ENCODE measurements at regions not wholly inside any gene's neighbourhood (a gene's known extent, or its start where the extent isn't known, plus 50 kb on each side); places are given as distances from the start of the nearest gene placed in this dataset.
"Not testable (repeated sequence)": the region's sequence is repeated elsewhere in the genome, so short reads cannot be mapped to it uniquely, and the experiment has no call there.

DNA sequence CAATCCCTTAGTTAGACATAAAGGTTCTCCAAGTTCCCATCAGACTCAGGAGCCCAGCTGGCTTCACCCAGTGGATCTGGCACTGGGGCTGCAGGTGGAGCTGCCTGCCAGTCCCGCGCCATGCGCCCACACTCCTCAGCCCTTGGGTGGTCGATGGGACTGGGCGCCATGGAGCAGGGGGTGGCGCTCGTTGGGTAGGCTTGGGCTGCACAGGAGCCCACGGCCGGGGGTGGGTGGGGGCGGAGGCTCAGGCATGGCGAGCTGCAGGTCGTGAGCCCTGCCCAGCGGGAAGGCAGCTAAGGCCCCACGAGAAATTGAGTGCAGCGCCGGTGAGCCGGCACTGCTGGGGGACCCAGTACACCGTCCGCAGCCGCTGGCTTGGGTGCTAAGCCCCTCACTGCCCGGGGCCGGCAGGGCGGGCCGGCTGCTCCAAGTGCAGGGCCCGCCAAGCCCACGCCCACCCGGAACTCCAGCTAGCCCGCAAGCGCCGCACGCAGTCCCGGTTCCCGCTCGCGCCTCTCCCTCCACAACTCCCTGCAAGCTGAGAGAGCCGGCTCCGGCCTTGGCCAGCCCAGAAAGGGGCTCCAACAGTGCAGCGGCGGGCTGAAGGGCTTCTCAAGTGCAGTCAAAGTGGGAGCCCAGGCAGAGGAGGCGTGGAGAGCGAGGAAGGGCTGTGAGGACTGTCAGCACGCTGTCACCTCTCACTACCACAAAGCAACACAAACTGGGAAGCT lies 584.3 kb upstream of the COBL start:
- H3K9me3 ChIP-seq (ENCODE audit: low read length); H3K27me3 ChIP-seq (ENCODE audit: control insufficient read depth in 1 of 2, insufficient read depth in 2 of 2, low read length in 2 of 2); H3K36me3 ChIP-seq (ENCODE audit: insufficient read depth, low read length); H3K4me3 ChIP-seq (ENCODE audit: low read depth in 1 of 2, low read length in 2 of 2); H3K4me1 ChIP-seq (ENCODE audit: insufficient read depth, low read length); H3K27ac ChIP-seq (ENCODE audit: low read depth, low read length); H3K9ac ChIP-seq (ENCODE audit: low read length): not testable (repeated sequence)

DNA sequence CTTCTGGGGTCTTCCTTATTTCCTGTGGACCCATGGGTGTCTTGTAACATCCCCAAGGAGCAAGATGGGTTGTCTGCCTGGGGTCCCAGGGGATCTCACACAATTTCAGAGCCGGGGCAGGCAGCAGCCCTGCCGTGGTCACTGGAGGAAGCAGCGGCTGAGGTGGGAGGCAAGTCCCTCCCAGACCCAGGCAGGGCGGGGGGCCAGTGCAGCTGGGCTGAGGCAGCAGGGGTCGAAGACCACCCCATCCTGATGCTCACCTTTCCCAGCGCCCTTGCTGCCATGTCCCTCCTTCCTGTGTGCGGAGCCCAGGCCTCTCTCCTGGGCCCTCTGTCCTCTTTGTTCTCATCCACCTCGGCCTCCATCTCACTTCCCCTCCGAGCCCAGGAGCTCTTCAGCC lies 583.0 kb upstream of the COBL start:
- Histone ChIP-seq H3K36me3 (ENCODE audit: insufficient read depth, low read length) (no peaks in the 10 kb centered on the region), H3K27ac (ENCODE audit: low read depth, low read length) (no peak overlapping the region), H3K9ac (ENCODE audit: low read length) (no peak overlapping the region), H3K9me3 (ENCODE audit: low read length) (no peaks in the 10 kb centered on the region), H3K4me1 (ENCODE audit: insufficient read depth, low read length) (no peaks in the 10 kb centered on the region), H3K27me3 (ENCODE audit: control insufficient read depth in 1 of 2, insufficient read depth in 2 of 2, low read length in 2 of 2) (no peaks in the 10 kb centered on the region), H3K4me3 (ENCODE audit: low read depth in 1 of 2, low read length in 2 of 2) (no peak overlapping the region)

DNA sequence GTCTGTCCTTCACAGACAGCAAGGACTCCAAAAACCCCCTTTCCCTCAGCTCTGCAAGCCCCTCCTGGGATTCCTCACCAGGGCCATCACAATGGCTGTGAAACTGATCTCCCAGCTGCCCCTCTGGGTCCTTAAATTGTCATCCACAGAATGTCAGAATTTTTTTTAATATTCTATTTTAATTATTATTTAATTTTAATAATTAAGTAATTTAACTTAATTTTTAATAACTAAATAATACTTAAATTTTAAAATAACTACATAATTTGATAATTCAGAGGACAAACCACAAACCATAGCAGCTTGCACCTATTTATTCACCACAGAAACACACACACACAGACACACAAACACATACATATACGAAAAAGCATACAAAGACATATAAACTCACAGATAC lies 565.8 kb upstream of the COBL start:
- no peak overlapping the region for H3K27ac ChIP-seq (ENCODE audit: low read depth, low read length)
- H3K9me3 ChIP-seq (ENCODE audit: low read length): no peaks in the 10 kb centered on the region
- H3K27me3 ChIP-seq (ENCODE audit: control insufficient read depth in 1 of 2, insufficient read depth in 2 of 2, low read length in 2 of 2): no peaks in the 10 kb centered on the region
- H3K9ac ChIP-seq (ENCODE audit: low read length): no peak overlapping the region
- H3K36me3 ChIP-seq (ENCODE audit: insufficient read depth, low read length): no peaks in the 10 kb centered on the region
- no peak overlapping the region for H3K4me3 ChIP-seq (ENCODE audit: low read depth in 1 of 2, low read length in 2 of 2)
- no peaks in the 10 kb centered on the region for H3K4me1 ChIP-seq (ENCODE audit: insufficient read depth, low read length)

DNA sequence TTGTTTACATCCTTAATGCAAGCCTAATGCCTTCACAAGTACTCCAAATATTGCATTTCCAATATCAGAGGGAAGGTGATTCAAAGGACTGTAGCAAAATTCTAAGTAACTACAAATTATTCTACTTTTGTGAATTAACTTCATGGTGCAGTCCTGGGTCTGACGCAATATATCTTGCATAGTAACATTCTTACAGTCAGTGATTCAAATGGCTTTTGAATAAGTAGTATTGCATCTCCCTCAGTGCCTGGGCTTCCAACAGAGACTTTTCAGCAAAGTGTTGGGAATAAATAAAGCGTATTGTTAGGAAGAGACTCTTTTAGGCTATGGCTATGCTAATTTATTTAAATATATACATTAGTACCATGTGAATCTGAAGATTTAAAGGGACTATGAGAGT lies 564.7 kb upstream of the COBL start:
- H3K27me3 ChIP-seq (ENCODE audit: control insufficient read depth in 1 of 2, insufficient read depth in 2 of 2, low read length in 2 of 2): no peaks in the 10 kb centered on the region
- no peaks in the 10 kb centered on the region for H3K4me1 ChIP-seq (ENCODE audit: insufficient read depth, low read length)
- no peak overlapping the region for H3K9ac ChIP-seq (ENCODE audit: low read length)

DNA sequence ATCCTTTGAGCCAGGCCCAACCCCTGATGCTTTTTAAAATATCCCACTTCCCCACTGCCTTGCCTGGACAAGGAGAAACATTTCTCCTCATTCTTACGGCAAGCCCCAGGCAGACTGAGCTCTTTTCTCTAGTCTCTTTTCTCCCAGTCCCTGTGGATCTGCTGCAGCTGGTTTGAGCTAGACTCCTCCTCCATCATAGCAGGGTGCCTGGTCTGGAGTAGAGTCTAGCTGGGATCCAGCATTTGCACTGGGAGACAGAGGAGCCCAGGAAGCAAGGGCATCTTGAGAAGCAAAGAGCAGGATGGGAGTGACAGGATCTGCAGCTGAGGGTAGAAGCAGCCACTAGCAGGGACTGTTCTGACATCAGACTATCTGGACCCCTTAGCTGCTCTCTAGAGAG lies 562.3 kb upstream of the COBL start:
- Histone ChIP-seq H3K4me1 (ENCODE audit: insufficient read depth, low read length) (no peaks in the 10 kb centered on the region), H3K36me3 (ENCODE audit: insufficient read depth, low read length) (no peaks in the 10 kb centered on the region), H3K4me3 (ENCODE audit: low read depth in 1 of 2, low read length in 2 of 2) (no peak overlapping the region), H3K27me3 (ENCODE audit: control insufficient read depth in 1 of 2, insufficient read depth in 2 of 2, low read length in 2 of 2) (no peaks in the 10 kb centered on the region), H3K9me3 (ENCODE audit: low read length) (no peaks in the 10 kb centered on the region), H3K9ac (ENCODE audit: low read length) (no peak overlapping the region), H3K27ac (ENCODE audit: low read depth, low read length) (no peak overlapping the region)

More for the DNA sequence above, 564.7 kb upstream of the COBL start:
- H3K4me3 ChIP-seq (ENCODE audit: low read depth in 1 of 2, low read length in 2 of 2): no peak overlapping the region
- no peaks in the 10 kb centered on the region for H3K9me3 ChIP-seq (ENCODE audit: low read length)
- no peak overlapping the region for H3K27ac ChIP-seq (ENCODE audit: low read depth, low read length)
- no peaks in the 10 kb centered on the region for H3K36me3 ChIP-seq (ENCODE audit: insufficient read depth, low read length)

DNA sequence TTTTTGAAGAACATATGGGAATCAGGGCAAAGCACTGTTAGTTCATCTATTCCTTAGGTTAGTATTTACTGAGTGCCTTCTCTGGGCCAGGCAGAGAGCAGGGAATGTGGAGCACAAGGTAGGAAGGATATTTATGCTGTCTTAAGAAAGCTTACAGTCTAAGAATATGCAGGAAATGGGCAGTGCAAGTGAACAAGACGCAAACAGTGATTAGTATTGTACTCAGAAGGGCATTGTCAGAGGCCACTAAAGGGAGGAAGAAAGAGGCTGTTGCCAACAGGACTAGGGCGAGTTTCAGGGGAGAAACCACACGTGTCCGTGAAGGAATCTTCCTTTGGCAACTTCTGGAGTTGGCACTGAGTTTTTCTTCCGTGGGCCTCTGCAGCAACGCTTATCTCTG lies 552.8 kb upstream of the COBL start:
- no peak overlapping the region for H3K9ac ChIP-seq (ENCODE audit: low read length)
- no peaks in the 10 kb centered on the region for H3K27me3 ChIP-seq (ENCODE audit: control insufficient read depth in 1 of 2, insufficient read depth in 2 of 2, low read length in 2 of 2)
- H3K9me3 ChIP-seq (ENCODE audit: low read length): no peaks in the 10 kb centered on the region
- H3K36me3 ChIP-seq (ENCODE audit: insufficient read depth, low read length): no peaks in the 10 kb centered on the region
- no peak overlapping the region for H3K4me3 ChIP-seq (ENCODE audit: low read depth in 1 of 2, low read length in 2 of 2)
- H3K4me1 ChIP-seq (ENCODE audit: insufficient read depth, low read length): no peaks in the 10 kb centered on the region
- H3K27ac ChIP-seq (ENCODE audit: low read depth, low read length): no peak overlapping the region

DNA sequence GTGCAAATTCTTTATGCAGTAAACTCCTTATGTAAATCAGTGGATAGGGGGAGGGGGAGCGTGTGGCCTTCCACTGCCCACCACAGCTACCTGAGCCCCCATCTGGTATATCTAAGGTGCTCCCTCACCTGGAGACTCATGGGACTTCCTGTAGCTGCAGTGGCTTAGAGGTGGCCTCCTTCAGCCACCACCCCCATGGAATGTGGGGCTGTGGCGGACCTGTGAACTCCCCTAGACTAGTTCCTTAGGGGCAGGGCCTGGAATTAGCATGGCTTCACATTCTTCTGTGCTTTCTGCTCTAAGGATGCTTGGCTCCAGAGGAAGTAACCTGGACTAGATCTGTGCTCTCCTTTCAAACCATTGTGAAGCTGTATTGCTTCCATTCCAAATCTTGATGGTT lies 550.5 kb upstream of the COBL start:
- H3K9me3 ChIP-seq (ENCODE audit: low read length): no peaks in the 10 kb centered on the region
- no peak overlapping the region for H3K4me3 ChIP-seq (ENCODE audit: low read depth in 1 of 2, low read length in 2 of 2)
- H3K4me1 ChIP-seq (ENCODE audit: insufficient read depth, low read length): no peaks in the 10 kb centered on the region
- H3K27me3 ChIP-seq (ENCODE audit: control insufficient read depth in 1 of 2, insufficient read depth in 2 of 2, low read length in 2 of 2): no peaks in the 10 kb centered on the region
- H3K27ac ChIP-seq (ENCODE audit: low read depth, low read length): no peak overlapping the region
- H3K9ac ChIP-seq (ENCODE audit: low read length): no peak overlapping the region
- no peaks in the 10 kb centered on the region for H3K36me3 ChIP-seq (ENCODE audit: insufficient read depth, low read length)

DNA sequence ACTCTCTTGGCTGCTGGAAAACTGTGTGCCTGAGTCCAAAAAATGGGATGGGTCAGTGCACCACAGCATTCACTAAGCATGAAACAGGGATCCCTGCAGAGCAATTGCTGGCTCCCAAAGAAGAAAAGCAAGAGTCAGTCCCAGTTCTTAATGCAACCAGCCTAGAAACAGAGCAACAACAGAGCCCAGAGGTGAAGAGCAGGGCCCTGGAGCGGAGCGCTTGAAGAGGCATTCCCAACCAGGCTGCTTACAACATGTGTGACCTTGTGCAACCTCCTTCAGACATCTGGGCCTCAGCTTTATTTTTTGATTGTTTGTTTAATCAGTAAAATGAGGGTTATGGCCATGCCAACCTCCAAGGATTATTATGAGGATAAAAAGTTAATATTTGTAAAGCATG lies 543.7 kb upstream of the COBL start:
- H3K9me3 ChIP-seq (ENCODE audit: low read length): peaks cover 2% of the 10 kb centered on the region
- H3K4me1 ChIP-seq (ENCODE audit: insufficient read depth, low read length): no peaks in the 10 kb centered on the region
- no peaks in the 10 kb centered on the region for H3K36me3 ChIP-seq (ENCODE audit: insufficient read depth, low read length)
- H3K27me3 ChIP-seq (ENCODE audit: control insufficient read depth in 1 of 2, insufficient read depth in 2 of 2, low read length in 2 of 2): no peaks in the 10 kb centered on the region
- no peak overlapping the region for H3K9ac ChIP-seq (ENCODE audit: low read length)
- no peak overlapping the region for H3K4me3 ChIP-seq (ENCODE audit: low read depth in 1 of 2, low read length in 2 of 2)
- no peak overlapping the region for H3K27ac ChIP-seq (ENCODE audit: low read depth, low read length)

DNA sequence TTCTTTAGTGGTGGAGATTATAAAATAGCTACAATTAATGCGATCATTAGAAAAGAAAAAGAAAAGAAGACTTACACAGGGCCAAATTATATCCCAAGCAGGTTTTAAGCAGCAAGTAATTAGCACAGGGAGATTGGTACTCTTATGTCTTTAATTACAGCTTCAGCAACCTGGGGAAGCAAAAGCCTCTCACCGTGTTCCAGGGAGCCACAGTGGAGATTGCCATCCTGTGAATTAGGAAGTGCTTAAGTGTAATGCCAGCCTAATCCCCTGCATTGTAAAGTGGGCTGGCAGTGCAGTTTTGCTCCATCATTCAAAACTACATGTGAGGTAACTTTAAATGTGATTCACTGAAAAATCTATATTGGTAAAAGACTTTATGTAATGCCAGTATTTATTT lies 533.5 kb upstream of the COBL start:
- H3K9me3 ChIP-seq (ENCODE audit: low read length): peaks cover 3% of the 10 kb centered on the region
- no peaks in the 10 kb centered on the region for H3K27me3 ChIP-seq (ENCODE audit: control insufficient read depth in 1 of 2, insufficient read depth in 2 of 2, low read length in 2 of 2)
- H3K36me3 ChIP-seq (ENCODE audit: insufficient read depth, low read length): no peaks in the 10 kb centered on the region

DNA sequence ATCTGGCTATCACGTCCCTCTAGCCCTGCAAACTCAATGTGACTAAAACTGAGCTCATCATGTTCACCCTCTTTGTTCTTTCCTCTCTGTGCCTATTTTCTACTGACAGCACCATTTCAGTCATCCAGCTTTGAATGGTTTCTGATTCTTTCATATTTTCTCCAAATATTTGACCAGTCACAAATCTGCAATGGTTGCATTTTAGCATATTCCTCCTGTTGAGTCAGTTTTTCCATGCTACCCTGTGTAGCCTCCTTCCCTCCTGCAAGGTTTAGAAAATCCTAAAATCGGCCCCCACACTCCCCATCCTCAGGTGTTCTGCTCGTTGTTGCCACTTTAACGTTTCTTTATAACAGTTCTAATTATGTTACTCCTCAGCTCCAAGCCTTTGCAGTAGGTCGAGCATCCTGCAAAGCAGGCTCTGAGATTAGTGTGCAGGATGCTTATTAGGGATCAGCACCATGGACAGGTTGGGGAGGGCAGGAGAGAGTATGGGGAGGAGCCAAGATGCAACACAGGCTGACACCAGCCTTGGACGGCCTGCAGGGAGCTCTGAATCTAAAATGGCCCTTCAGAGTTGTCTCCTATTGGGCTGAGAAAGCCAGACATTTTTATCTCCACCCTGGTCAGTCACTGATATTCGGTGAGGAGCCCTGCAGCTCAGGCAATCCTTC lies 531.0 kb upstream of the COBL start:
- no peaks in the 10 kb centered on the region for H3K4me1 ChIP-seq (ENCODE audit: insufficient read depth, low read length)
- H3K9me3 ChIP-seq (ENCODE audit: low read length): no peaks in the 10 kb centered on the region
- no peaks in the 10 kb centered on the region for H3K36me3 ChIP-seq (ENCODE audit: insufficient read depth, low read length)
- no peak overlapping the region for H3K9ac ChIP-seq (ENCODE audit: low read length)
- H3K27ac ChIP-seq (ENCODE audit: low read depth, low read length): no peak overlapping the region
- no peaks in the 10 kb centered on the region for H3K27me3 ChIP-seq (ENCODE audit: control insufficient read depth in 1 of 2, insufficient read depth in 2 of 2, low read length in 2 of 2)
- H3K4me3 ChIP-seq (ENCODE audit: low read depth in 1 of 2, low read length in 2 of 2): no peak overlapping the region

More for the DNA sequence above, 533.5 kb upstream of the COBL start:
- Histone ChIP-seq H3K4me3 (ENCODE audit: low read depth in 1 of 2, low read length in 2 of 2) (no peak overlapping the region), H3K4me1 (ENCODE audit: insufficient read depth, low read length) (no peaks in the 10 kb centered on the region), H3K27ac (ENCODE audit: low read depth, low read length) (no peak overlapping the region), H3K9ac (ENCODE audit: low read length) (no peak overlapping the region)

DNA sequence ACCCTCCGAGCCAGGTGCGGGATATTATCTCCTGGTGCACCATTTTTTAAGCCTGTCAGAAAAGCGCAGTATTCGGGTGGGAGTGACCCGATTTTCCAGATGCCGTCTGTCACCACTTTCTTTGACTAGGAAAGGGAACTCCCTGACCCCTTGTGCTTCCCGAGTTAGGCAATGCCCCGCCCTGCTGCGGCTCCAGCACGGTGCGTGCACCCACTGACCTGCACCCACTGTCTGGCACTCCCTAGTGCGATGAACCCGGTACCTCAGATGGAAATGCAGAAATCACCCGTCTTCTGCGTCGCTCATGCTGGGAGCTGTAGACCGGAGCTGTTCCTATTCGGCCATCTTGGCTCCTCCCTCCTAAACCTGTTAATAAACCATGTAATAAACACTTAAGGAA lies 522.5 kb upstream of the COBL start:
- H3K9me3 ChIP-seq (ENCODE audit: low read length); H3K4me1 ChIP-seq (ENCODE audit: insufficient read depth, low read length); H3K4me3 ChIP-seq (ENCODE audit: low read depth in 1 of 2, low read length in 2 of 2); H3K27ac ChIP-seq (ENCODE audit: low read depth, low read length); H3K9ac ChIP-seq (ENCODE audit: low read length); H3K36me3 ChIP-seq (ENCODE audit: insufficient read depth, low read length); H3K27me3 ChIP-seq (ENCODE audit: control insufficient read depth in 1 of 2, insufficient read depth in 2 of 2, low read length in 2 of 2): not testable (repeated sequence)

DNA sequence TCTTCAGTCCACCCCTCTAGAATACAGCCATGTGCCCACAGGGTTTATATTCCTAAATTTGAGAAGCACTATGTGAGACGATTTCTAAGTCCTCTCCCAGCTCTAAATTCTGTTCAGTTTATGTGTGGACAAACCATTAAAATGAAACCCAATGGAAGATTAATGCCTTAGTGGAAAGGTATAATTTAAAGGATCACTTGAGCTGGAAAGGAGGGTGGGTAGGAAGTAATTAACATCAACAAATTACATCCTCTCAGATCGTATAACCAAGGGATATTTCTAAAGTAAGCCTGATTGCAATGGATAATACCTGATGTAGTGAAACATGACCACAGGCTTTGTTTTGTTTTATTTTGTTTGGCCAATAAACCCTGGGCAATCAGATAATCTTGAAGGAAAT lies 511.0 kb upstream of the COBL start:
- H3K36me3 ChIP-seq (ENCODE audit: insufficient read depth, low read length): no peaks in the 10 kb centered on the region
- H3K4me3 ChIP-seq (ENCODE audit: low read depth in 1 of 2, low read length in 2 of 2): no peak overlapping the region
- no peaks in the 10 kb centered on the region for H3K4me1 ChIP-seq (ENCODE audit: insufficient read depth, low read length)
- no peak overlapping the region for H3K27ac ChIP-seq (ENCODE audit: low read depth, low read length)
- no peaks in the 10 kb centered on the region for H3K9me3 ChIP-seq (ENCODE audit: low read length)
- no peak overlapping the region for H3K9ac ChIP-seq (ENCODE audit: low read length)
- no peaks in the 10 kb centered on the region for H3K27me3 ChIP-seq (ENCODE audit: control insufficient read depth in 1 of 2, insufficient read depth in 2 of 2, low read length in 2 of 2)
